M059J (cell line): ENCODE measurements at regions not wholly inside any gene's neighbourhood (a gene's known extent, or its start where the extent isn't known, plus 50 kb on each side); places are given as distances from the start of the nearest gene placed in this dataset.
"Not testable (repeated sequence)": the region's sequence is repeated elsewhere in the genome, so short reads cannot be mapped to it uniquely, and the experiment has no call there.

Experiments used
- DNase-seq: peaks from one replicate; pipeline ENCODE4 v3.0.0-alpha.2; 2012; ENCODE audit warnings: low read depth

- not testable (repeated sequence) for DNase-seq
These were observed 169.0 kb upstream of the FOXD4L5 start for GRCh38 chr9:65454034-65454433.

- not testable (repeated sequence) for DNase-seq
These were observed 165.0 kb upstream of the FOXD4L5 start for GRCh38 chr9:65449886-65450610.

- no peak for DNase-seq
These were observed 164.4 kb upstream of the FOXD4L5 start for GRCh38 chr9:65449423-65449822.

- not testable (repeated sequence) for DNase-seq
These were observed 162.1 kb upstream of the FOXD4L5 start for GRCh38 chr9:65447146-65447545.

- DNase-seq: not testable (repeated sequence)
These were observed 161.0 kb upstream of the FOXD4L5 start for GRCh38 chr9:65445991-65446390.

- no peak for DNase-seq
These were observed 159.9 kb upstream of the FOXD4L5 start for GRCh38 chr9:65444943-65445342.

GRCh38 chr9:65442116-65442515 is 157.1 kb upstream of the FOXD4L5 start:
- not testable (repeated sequence) for DNase-seq

GRCh38 chr9:65441324-65441920 is 156.4 kb upstream of the FOXD4L5 start:
- not testable (repeated sequence) for DNase-seq

GRCh38 chr9:65437724-65438123 is 152.7 kb upstream of the FOXD4L5 start:
- no peak for DNase-seq

- DNase-seq: no peak
These were observed 150.5 kb upstream of the FOXD4L5 start for GRCh38 chr9:65435464-65435863.

- no peak for DNase-seq
These were observed 147.8 kb upstream of the FOXD4L5 start for GRCh38 chr9:65432722-65433323.

GRCh38 chr9:65432051-65432450 is 147.0 kb upstream of the FOXD4L5 start:
- DNase-seq: no peak

- no peak for DNase-seq
These were observed 145.2 kb upstream of the FOXD4L5 start for GRCh38 chr9:65430221-65430620.

GRCh38 chr9:65427361-65427760 is 142.4 kb upstream of the FOXD4L5 start:
- DNase-seq: not testable (repeated sequence)

GRCh38 chr9:65426813-65427212 is 141.8 kb upstream of the FOXD4L5 start:
- DNase-seq: not testable (repeated sequence)

GRCh38 chr9:65426231-65426630 is 141.2 kb upstream of the FOXD4L5 start:
- no peak for DNase-seq

- not testable (repeated sequence) for DNase-seq
These were observed 140.2 kb upstream of the FOXD4L5 start for GRCh38 chr9:65425183-65425582.

- DNase-seq: peak; percentile 1
These were observed 139.5 kb upstream of the FOXD4L5 start for GRCh38 chr9:65424437-65424984.

- DNase-seq: not testable (repeated sequence)
These were observed 138.9 kb upstream of the FOXD4L5 start for GRCh38 chr9:65423691-65424436.

GRCh38 chr9:65422966-65423690 is 138.1 kb upstream of the FOXD4L5 start:
- not testable (repeated sequence) for DNase-seq

GRCh38 chr9:65421486-65421885 is 136.5 kb upstream of the FOXD4L5 start:
- not testable (repeated sequence) for DNase-seq
